Left kidney (tissue), 1 donor: ENCODE measurements at regions not wholly inside any gene's neighbourhood (a gene's known extent, or its start where the extent isn't known, plus 50 kb on each side); places are given as distances from the start of the nearest gene placed in this dataset.
A peak's percentile ranks its signal among the peaks of the same experiment; 100 is the strongest.

ENCODE experiments used
- DNase-seq: peaks from one replicate; pipeline ENCODE4 v3.0.0-alpha.2; 2013

- peak; percentile 50 for DNase-seq
These were observed 355.5 kb downstream of the TLR4 start for GRCh38 chr9:118059484-118060278.

DNA sequence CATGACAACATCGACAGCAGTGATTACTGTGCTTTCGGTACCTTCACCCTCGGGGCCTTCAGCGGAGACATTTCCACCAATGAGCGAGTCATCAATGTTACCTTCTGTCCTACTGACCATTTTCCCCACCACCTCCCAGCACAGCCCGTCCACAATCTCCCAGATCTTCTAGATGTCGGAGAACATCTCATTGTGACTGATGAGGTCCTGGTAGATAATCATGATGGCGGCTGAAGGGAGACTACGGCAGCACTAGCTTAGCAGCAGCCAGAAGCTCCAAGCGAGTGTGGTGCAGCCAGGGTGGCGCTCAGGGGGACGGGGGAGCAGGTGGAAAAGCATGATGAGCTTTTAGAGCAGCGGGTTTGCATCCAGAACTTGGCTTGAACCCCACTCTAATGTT lies 379.0 kb downstream of the TLR4 start:
- no peak for DNase-seq

DNA sequence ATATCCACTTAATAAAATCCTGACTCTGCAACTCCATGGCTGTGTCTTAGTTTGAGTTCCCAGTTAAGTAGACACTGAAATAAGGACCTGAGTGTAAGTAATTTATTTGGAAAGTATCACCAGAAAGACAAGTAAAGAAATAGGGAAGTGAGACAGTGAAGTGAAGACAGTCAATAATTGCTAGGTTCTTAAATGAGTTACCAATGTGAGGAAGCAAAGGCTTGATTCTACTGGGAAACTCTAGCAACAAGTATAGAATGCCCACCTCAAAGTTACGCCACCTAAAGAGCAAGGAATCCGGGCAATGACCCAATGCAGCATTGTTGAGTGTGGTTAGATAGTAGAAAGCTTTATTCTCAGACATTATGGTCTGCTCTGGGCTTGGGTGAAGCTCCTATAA lies 383.9 kb downstream of the TLR4 start:
- DNase-seq = no peak

GRCh38 chr9:118091226-118091625 lies 387.0 kb downstream of the TLR4 start:
- no peak for DNase-seq

GRCh38 chr9:118091711-118092500 lies 387.7 kb downstream of the TLR4 start:
- no peak for DNase-seq

- DNase-seq = no peak
These were observed 390.2 kb downstream of the TLR4 start for GRCh38 chr9:118094387-118094786.

- no peak for DNase-seq
These were observed 396.6 kb downstream of the TLR4 start for GRCh38 chr9:118100529-118101419.

DNA sequence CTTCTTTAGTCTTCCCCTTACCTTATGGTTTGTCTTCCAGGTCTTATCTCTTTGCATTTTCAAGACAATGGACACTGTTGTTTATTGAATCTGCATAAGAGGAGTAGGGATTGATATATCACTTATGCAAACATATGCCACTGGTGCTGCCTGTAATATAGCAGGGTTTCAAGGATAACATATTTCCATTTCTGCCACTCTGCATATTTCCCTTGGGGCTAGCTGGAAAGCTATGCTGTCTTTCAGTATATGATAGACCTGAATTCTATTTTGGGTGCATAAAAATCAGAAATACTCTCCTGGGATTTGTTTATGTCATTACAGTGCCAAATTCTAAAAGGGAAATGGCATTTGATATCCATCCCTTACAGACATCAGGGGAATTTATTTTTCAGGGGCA lies 400.2 kb downstream of the TLR4 start:
- DNase-seq = no peak

DNA sequence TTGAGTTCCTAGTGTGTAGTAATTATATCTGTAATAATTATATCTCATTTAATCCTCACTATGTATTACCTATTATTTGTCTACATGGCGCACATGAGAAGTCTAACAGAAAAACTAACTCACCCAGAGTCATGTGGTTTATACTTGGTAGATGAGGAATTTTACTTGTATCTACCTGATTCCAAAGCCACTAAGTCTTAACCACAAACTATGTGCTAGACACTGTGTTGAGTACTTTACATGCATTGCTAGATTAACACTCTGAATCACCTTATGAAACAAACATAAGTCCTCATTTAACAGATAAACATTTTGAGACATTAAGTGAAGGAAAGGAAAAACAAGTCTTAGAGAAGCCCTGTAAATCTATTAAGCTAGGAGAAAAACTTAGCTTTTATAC lies 404.8 kb downstream of the TLR4 start:
- no peak for DNase-seq

- no peak for DNase-seq
These were observed 405.3 kb downstream of the TLR4 start for GRCh38 chr9:118109542-118109941.

GRCh38 chr9:118121361-118121760 lies 417.2 kb downstream of the TLR4 start:
- no peak for DNase-seq

- no peak for DNase-seq
These were observed 424.1 kb downstream of the TLR4 start for GRCh38 chr9:118128313-118128712.

GRCh38 chr9:118129541-118129940 lies 425.3 kb downstream of the TLR4 start:
- no peak for DNase-seq

DNA sequence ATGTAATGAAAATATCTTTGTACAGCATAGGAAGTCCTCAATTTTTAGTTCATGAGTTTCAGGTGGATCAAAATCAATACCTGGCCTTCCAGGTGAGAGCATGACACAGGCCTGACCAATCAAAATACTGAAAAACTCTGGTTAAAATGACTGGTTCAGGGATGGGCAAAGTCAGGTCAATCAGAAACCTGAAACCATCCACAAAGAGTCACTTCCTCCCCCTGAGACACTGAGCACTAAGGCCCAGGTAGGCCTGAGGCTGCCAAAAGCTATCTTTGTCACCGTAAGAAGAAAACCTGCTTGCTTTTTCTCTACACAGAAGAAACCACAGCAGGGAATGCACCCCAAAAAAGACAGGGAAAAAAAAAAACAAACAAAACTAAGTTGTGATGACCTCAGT lies 444.8 kb downstream of the TLR4 start:
- DNase-seq = no peak

- DNase-seq = no peak
These were observed 452.6 kb downstream of the TLR4 start for GRCh38 chr9:118156846-118157245.

DNA sequence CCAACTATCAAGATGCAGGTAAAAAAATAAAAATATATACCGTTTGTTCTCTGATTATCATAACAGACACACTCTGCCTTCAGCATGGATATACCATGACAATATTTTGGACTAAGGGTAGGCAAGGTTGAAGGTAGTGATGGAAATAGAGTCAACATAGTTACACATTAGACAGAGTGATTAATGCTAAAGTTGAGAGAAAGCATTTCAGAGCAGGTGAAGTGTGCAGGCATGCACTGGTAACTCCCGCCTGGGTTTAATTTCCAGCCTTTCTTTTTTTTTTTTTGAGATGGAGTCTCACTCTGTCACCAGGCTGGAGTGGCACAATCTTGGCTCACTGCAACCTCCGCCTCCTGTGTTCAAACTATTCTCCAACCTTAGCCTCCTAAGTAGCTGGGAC lies 458.5 kb downstream of the TLR4 start:
- peak; percentile 18 for DNase-seq

- DNase-seq = no peak
These were observed 459.5 kb downstream of the TLR4 start for GRCh38 chr9:118163751-118164150.

- DNase-seq = no peak
These were observed 461.2 kb downstream of the TLR4 start for GRCh38 chr9:118165451-118165850.

GRCh38 chr9:118170032-118170955 lies 466.1 kb downstream of the TLR4 start:
- peak; percentile 53 for DNase-seq

- no peak for DNase-seq
These were observed 473.0 kb downstream of the TLR4 start for GRCh38 chr9:118177241-118177640.

GRCh38 chr9:118183576-118183975 lies 479.4 kb downstream of the TLR4 start:
- DNase-seq = no peak
